H9 (cell line): ENCODE measurements at regions not wholly inside any gene's neighbourhood (a gene's known extent, or its start where the extent isn't known, plus 50 kb on each side); places are given as distances from the start of the nearest gene placed in this dataset.
A peak's percentile ranks its signal among the peaks of the same experiment; 100 is the strongest.

Experiments
- DNase-seq: peaks from one replicate; pipeline ENCODE4 v3.0.0-alpha.2; 2017
- H2AFZ ChIP-seq: one replicate; pipeline ENCODE4 v1.6.1; 2013; ENCODE audit warnings: mild to moderate bottlenecking, low read length, control low read depth, moderate library complexity
- H2AK5ac ChIP-seq: 2 replicates; pipeline ENCODE4 v1.6.1; 2013; ENCODE audit warnings: low read length, control low read depth, mixed read lengths; ENCODE audit not compliant: insufficient read length
- H2BK120ac ChIP-seq: one replicate; pipeline ENCODE4 v1.6.1; 2013; ENCODE audit warnings: low read depth, mild to moderate bottlenecking, low read length, control low read depth, inconsistent platforms; ENCODE audit not compliant: poor library complexity, severe bottlenecking
- H2BK12ac ChIP-seq: 2 replicates; pipeline ENCODE4 v1.6.1; 2013; ENCODE audit warnings: low read length, control low read depth, mixed read lengths, low read depth; ENCODE audit not compliant: insufficient read length
- H2BK15ac ChIP-seq: 2 replicates; pipeline ENCODE4 v1.6.1; 2013; ENCODE audit warnings: low read depth, low read length, control low read depth
- H2BK20ac ChIP-seq: one replicate; pipeline ENCODE4 v1.6.1; 2013; ENCODE audit warnings: low read depth, mild to moderate bottlenecking, low read length, control low read depth, inconsistent platforms; ENCODE audit not compliant: poor library complexity, severe bottlenecking
- H2BK5ac ChIP-seq: 2 replicates; pipeline ENCODE4 v1.6.1; 2013; ENCODE audit warnings: low read length, control low read depth, mixed read lengths; ENCODE audit not compliant: insufficient read length
- H3K14ac ChIP-seq: 2 replicates; pipeline ENCODE4 v1.6.1; 2013; ENCODE audit warnings: low read length, control low read depth; ENCODE audit not compliant: insufficient read depth
- H3K18ac ChIP-seq: 2 replicates; pipeline ENCODE4 v1.6.1; 2013; ENCODE audit warnings: low read depth, mild to moderate bottlenecking, mixed read lengths, low read length, control low read depth; ENCODE audit not compliant: insufficient read length
- H3K23ac ChIP-seq: 2 replicates; pipeline ENCODE4 v1.6.1; 2013; ENCODE audit warnings: low read length, control low read depth, mixed read lengths, low read depth; ENCODE audit not compliant: insufficient read length
- H3K23me2 ChIP-seq: 2 replicates; pipeline ENCODE4 v1.6.1; 2013; ENCODE audit warnings: low read depth, mild to moderate bottlenecking, mixed read lengths, low read length, control low read depth; ENCODE audit not compliant: insufficient read length, poor library complexity, severe bottlenecking
- H3K27ac ChIP-seq: 2 replicates; pipeline ENCODE4 v1.5.1; 2013; ENCODE audit warnings: low read length, control low read depth, mixed read lengths, low read depth; ENCODE audit not compliant: insufficient read length
- H3K27me3 ChIP-seq: 2 replicates; pipeline ENCODE4 v1.6.1; 2013; ENCODE audit warnings: low read length, control low read depth, inconsistent platforms; ENCODE audit not compliant: insufficient read depth
- H3K4ac ChIP-seq: 2 replicates; pipeline ENCODE4 v1.6.1; 2013; ENCODE audit warnings: low read depth, mild to moderate bottlenecking, control low read depth, inconsistent platforms, low read length, moderate library complexity
- H3K4me1 ChIP-seq: 2 replicates; pipeline ENCODE4 v1.6.1; 2013; ENCODE audit warnings: low read length, control low read depth, inconsistent platforms; ENCODE audit not compliant: insufficient read depth
- H3K4me2 ChIP-seq: 2 replicates; pipeline ENCODE4 v1.6.1; 2013; ENCODE audit warnings: low read length, control low read depth, mixed read lengths; ENCODE audit not compliant: insufficient read length, insufficient read depth
- H3K56ac ChIP-seq: 2 replicates; pipeline ENCODE4 v1.6.1; 2013; ENCODE audit warnings: low read depth, mild to moderate bottlenecking, mixed read lengths, low read length, control low read depth; ENCODE audit not compliant: insufficient read length
- H3K79me1 ChIP-seq: 2 replicates; pipeline ENCODE4 v1.6.1; 2013; ENCODE audit warnings: low read depth, mild to moderate bottlenecking, moderate library complexity, low read length, control low read depth, inconsistent platforms; ENCODE audit not compliant: insufficient read depth, poor library complexity, severe bottlenecking
- H3K79me2 ChIP-seq: 2 replicates; pipeline ENCODE4 v1.6.1; 2013; ENCODE audit warnings: low read length, control low read depth, inconsistent platforms; ENCODE audit not compliant: insufficient read depth
- H3K9ac ChIP-seq: 2 replicates; pipeline ENCODE4 v1.6.1; 2013; ENCODE audit warnings: low read length, control low read depth, mixed read lengths; ENCODE audit not compliant: insufficient read length; ENCODE audit errors: extremely low read depth
- H3K9me3 ChIP-seq: one replicate; pipeline ENCODE4 v1.6.1; 2013; ENCODE audit warnings: low read depth, low read length, inconsistent platforms; ENCODE audit not compliant: control insufficient read depth
- H3T11ph ChIP-seq: one replicate; pipeline ENCODE4 v1.6.1; 2013; ENCODE audit warnings: mild to moderate bottlenecking, low read length, control low read depth, inconsistent platforms
- H4K20me1 ChIP-seq: one replicate; pipeline ENCODE4 v1.6.1; 2013; ENCODE audit not compliant: control insufficient read depth, insufficient read length, insufficient read depth
- H4K5ac ChIP-seq: 2 replicates; pipeline ENCODE4 v1.6.1; 2013; ENCODE audit warnings: low read depth, mild to moderate bottlenecking, mixed read lengths, low read length, control low read depth; ENCODE audit not compliant: insufficient read length
- H4K8ac ChIP-seq: replicated peaks from 2 replicates; pipeline ENCODE4 v1.6.1; 2013; ENCODE audit warnings: low read length, control low read depth, mixed read lengths, low read depth; ENCODE audit not compliant: insufficient read length
- H4K91ac ChIP-seq: 2 replicates; pipeline ENCODE4 v1.6.1; 2013; ENCODE audit warnings: low read depth, mild to moderate bottlenecking, moderate library complexity, mixed read lengths, low read length, control low read depth; ENCODE audit not compliant: insufficient read length
- H3K27ac Mint-ChIP-seq, 3 experiments: 2 replicates in 2 of 3; 3 replicates in 1 of 3; pipeline ENCODE4 v1.8.0; 2020 to 2021; ENCODE audit warnings: mixed read lengths in 3 of 3, mild to moderate bottlenecking in 1 of 3, moderate library complexity in 1 of 3
- H3K27me3 Mint-ChIP-seq: 2 replicates; pipeline ENCODE4 v1.8.0; 2021; ENCODE audit warnings: low read depth, mild to moderate bottlenecking, moderate library complexity, mixed read lengths
- H3K36me3 Mint-ChIP-seq, 3 experiments: 2 replicates in 2 of 3; 3 replicates in 1 of 3; pipeline ENCODE4 v1.8.0; 2020 to 2021; ENCODE audit warnings: low read depth in 3 of 3, mixed read lengths in 3 of 3; ENCODE audit not compliant: insufficient read depth in 1 of 3
- H3K4me1 Mint-ChIP-seq, 2 experiments: 2 replicates each; pipeline ENCODE4 v1.8.0; 2020; ENCODE audit warnings: mixed read lengths in 2 of 2
- H3K4me3 Mint-ChIP-seq, 2 experiments: 2 replicates in 1 of 2; 3 replicates in 1 of 2; pipeline ENCODE4 v1.8.0; 2020 to 2021; ENCODE audit warnings: mild to moderate bottlenecking in 2 of 2, mixed read lengths in 2 of 2, moderate library complexity in 1 of 2
- H3K9me3 Mint-ChIP-seq, 2 experiments: 2 replicates in 1 of 2; 3 replicates in 1 of 2; pipeline ENCODE4 v1.8.0; 2020; ENCODE audit warnings: mild to moderate bottlenecking in 2 of 2, mixed read lengths in 2 of 2, moderate library complexity in 1 of 2
- CTCF ChIP-seq: fragments of 200-600 bp; sonication (generic); conservative IDR thresholded peaks from 3 replicates; pipeline ENCODE4 v1.8.0; 2021; ENCODE audit warnings: antibody characterized with exemption, mild to moderate bottlenecking
- WGBS: extraction: QIAGEN DNeasy Blood & Tissue Kit; methylation state at CpG from one replicate; pipeline ENCODE4 v1.1.7; 2013; ENCODE audit warnings: missing lambda C conversion rate, low lambda C conversion rate, mixed read lengths; ENCODE audit not compliant: insufficient read length; ENCODE audit errors: extremely low coverage; 5-methylcytosine and 5-hydroxymethylcytosine counted together

- Histone ChIP-seq H3K27me3 (no peaks in the 10 kb centered on the region), H3K9me3 (no peaks in the 10 kb centered on the region), H3K27ac (no peak overlapping the region), H3K23ac (no peak overlapping the region), H3K23me2 (no peaks in the 10 kb centered on the region), H3K79me2 (no peaks in the 10 kb centered on the region), H3T11ph (no peak overlapping the region), H3K79me1 (no peaks in the 10 kb centered on the region), H4K91ac (no peak overlapping the region), H3K9ac (no peak overlapping the region), H4K20me1 (no peaks in the 10 kb centered on the region), H2BK15ac (no peak overlapping the region), H4K5ac (no peak overlapping the region), H3K4me2 (no peak overlapping the region), H2AK5ac (no peak overlapping the region), H3K56ac (no peak overlapping the region), H4K8ac (no peak overlapping the region), H2AFZ (no peak overlapping the region), H2BK12ac (no peak overlapping the region), H3K4ac (no peak overlapping the region), H2BK120ac (no peak overlapping the region), H3K14ac (no peak overlapping the region), H2BK5ac (no peak overlapping the region), H3K4me1 (no peaks in the 10 kb centered on the region), H2BK20ac (no peak overlapping the region), H3K18ac (no peak overlapping the region)
- WGBS = no CpG with 5 or more reads among the region's 13 CpGs
- Mint-ChIP-seq H3K27me3 (peaks cover 2% of the 10 kb centered on the region), H3K27ac (peak overlapping the region in 1 of 3 experiments; percentile 57; a peak in 1 of 7 replicates), H3K4me3 (no peak overlapping the region), H3K9me3 (no peaks in the 10 kb centered on the region), H3K36me3 (no peaks in the 10 kb centered on the region), H3K4me1 (no peaks in the 10 kb centered on the region)
- no peak for DNase-seq
- no peak for TF ChIP-seq CTCF
Measured at GRCh38 chr2:129439406-129440302, 539.8 kb upstream of the RAB6C start.
